HCT116 (cell line): ENCODE measurements at regions not wholly inside any gene's neighbourhood (a gene's known extent, or its start where the extent isn't known, plus 50 kb on each side); places are given as distances from the start of the nearest gene placed in this dataset.

ENCODE experiments used
- ATAC-seq: fragments of 200-7000 bp; cut with Tn5 transposase; 2 replicates; pipeline ENCODE4 v1.9.1; 2020; ENCODE audit warnings: mild to moderate bottlenecking, moderate library complexity
- BruUV-seq: library from RNA; stranded (reverse); fragments of 400-500 nt; replicated peaks from 2 replicates; lab custom pipeline; 2021; lab: Mats Ljungman, UMichigan
- CTCF ChIA-PET: fragments of 300-600 bp; sonication (Branson Sonifier 250); formaldehyde crosslinking; loops from one replicate; lab custom pipeline; 2021; ENCODE audit warnings: antibody characterized with exemption; lab: Charles Lee
- POLR2A ChIA-PET: fragments of 300-600, 350-600 bp; sonication (Branson Sonifier 250); formaldehyde crosslinking; loops from one replicate; lab custom pipeline; 2021; ENCODE audit warnings: antibody characterized with exemption; lab: Charles Lee
- RAD21 ChIA-PET, 2 experiments: fragments of 300-600 bp; sonication (Branson Sonifier 250); formaldehyde crosslinking; loops; one replicate each; lab custom pipeline; 2023; ENCODE audit warnings: low total read pairs in 2 of 2; ENCODE audit not compliant: uncharacterized antibody in 2 of 2, unreplicated experiment in 2 of 2, low non-redundant PET in 1 of 2; lab: Charles Lee
- DNase-seq: peaks from one replicate; pipeline ENCODE4 v3.0.0-alpha.2; 2010; ENCODE audit warnings: low read depth, low spot score
- H2AFZ ChIP-seq: fragments of 200-600 bp; shearing (Covaris generic), sonication (generic); 2 replicates; pipeline ENCODE4 v1.6.1; 2017; ENCODE audit warnings: low read depth, mixed run types, mixed read lengths, antibody characterized with exemption, low read length; ENCODE audit not compliant: poor library complexity, severe bottlenecking
- H3K27ac ChIP-seq: 2 replicates; pipeline ENCODE4 v1.5.1; 2012; ENCODE audit warnings: low read depth, low read length
- H3K27me3 ChIP-seq: fragments of 200-600 bp; sonication (generic); 2 replicates; pipeline ENCODE4 v1.6.1; 2016; ENCODE audit warnings: mixed run types, low read length, mixed read lengths; ENCODE audit not compliant: insufficient read depth
- H3K36me3 ChIP-seq, 2 experiments: fragments of 200-500 bp in 1 of 2; fragments of 200-600 bp in 1 of 2; sonication (Bioruptor generic) in 1 of 2; sonication (generic) in 1 of 2; 2 replicates each; pipeline versions ENCODE4 v1.5.1 to v1.6.1; 2014 to 2016; ENCODE audit warnings: low read length in 2 of 2, inconsistent platforms in 1 of 2, mixed read lengths in 1 of 2, mixed run types in 1 of 2; ENCODE audit not compliant: insufficient read depth in 2 of 2, control insufficient read depth in 1 of 2
- H3K4me1 ChIP-seq, 2 experiments: fragments of 200-600 bp in 1 of 2; sonication (generic) in 1 of 2; 2 replicates each; pipeline versions ENCODE4 v1.5.1 to v1.6.1; 2012 to 2017; ENCODE audit warnings: low read length in 2 of 2, inconsistent platforms in 1 of 2, mild to moderate bottlenecking in 1 of 2, mixed read lengths in 1 of 2, mixed run types in 1 of 2, moderate library complexity in 1 of 2; ENCODE audit not compliant: insufficient read depth in 2 of 2, control insufficient read depth in 1 of 2
- H3K4me2 ChIP-seq: fragments of 200-600 bp; sonication (generic); 2 replicates; pipeline ENCODE4 v1.6.1; 2017; ENCODE audit warnings: mixed run types, low read length, mixed read lengths
- H3K4me3 ChIP-seq, 2 experiments: fragments of 200-600 bp in 1 of 2; sonication (generic) in 1 of 2; replicated peaks in 1 of 2; 2 replicates each; pipeline ENCODE4 v1.5.1; 2011 to 2016; ENCODE audit warnings: low read length in 2 of 2, control low read depth in 1 of 2, low read depth in 1 of 2, mild to moderate bottlenecking in 1 of 2, mixed read lengths in 1 of 2, mixed run types in 1 of 2
- H3K79me2 ChIP-seq: fragments of 200-600 bp; sonication (generic); 2 replicates; pipeline ENCODE4 v1.6.1; 2017; ENCODE audit warnings: mild to moderate bottlenecking, mixed run types, low read length, moderate library complexity, mixed read lengths; ENCODE audit not compliant: insufficient read depth
- H3K9ac ChIP-seq: fragments of 200-600 bp; sonication (generic); 2 replicates; pipeline ENCODE4 v1.6.1; 2016; ENCODE audit warnings: low read length, mixed read lengths
- H3K9me2 ChIP-seq: fragments of 200-600 bp; sonication (generic), shearing (Covaris generic); 2 replicates; pipeline ENCODE4 v1.6.1; 2017; ENCODE audit warnings: mixed run types, mild to moderate bottlenecking, moderate library complexity; ENCODE audit not compliant: insufficient read depth
- H3K9me3 ChIP-seq, 2 experiments: fragments of 200-500 bp in 1 of 2; fragments of 200-600 bp in 1 of 2; sonication (Bioruptor generic) in 1 of 2; sonication (generic) in 1 of 2; 2 replicates each; pipeline ENCODE4 v1.6.1; 2014 to 2017; ENCODE audit warnings: low read length in 2 of 2, mixed read lengths in 2 of 2, inconsistent platforms in 1 of 2, low read depth in 1 of 2, mild to moderate bottlenecking in 1 of 2, mixed run types in 1 of 2, moderate library complexity in 1 of 2; ENCODE audit not compliant: control insufficient read depth in 1 of 2, insufficient read depth in 1 of 2
- H4K20me1 ChIP-seq: fragments of 200-600 bp; sonication (generic), shearing (Covaris generic); 2 replicates; pipeline ENCODE4 v1.6.1; 2017; ENCODE audit warnings: mixed run types, mild to moderate bottlenecking, moderate library complexity; ENCODE audit not compliant: insufficient read depth
- EGR1 ChIP-seq: IDR thresholded peaks from 2 replicates; pipeline ENCODE4 v1.6.1; 2012; ENCODE audit warnings: low read depth
- EZH2 ChIP-seq: fragments of 200-600 bp; sonication (generic); IDR thresholded peaks from 2 replicates; pipeline ENCODE4 v1.6.1; 2017; ENCODE audit warnings: antibody characterized with exemption, mixed run types
- EZH2phosphoT487 ChIP-seq: fragments of 200-600 bp; IDR thresholded peaks from 2 replicates; pipeline ENCODE4 v1.6.1; 2018; ENCODE audit warnings: antibody characterized with exemption, borderline replicate concordance
- FOSL1 ChIP-seq: IDR thresholded peaks from 2 replicates; pipeline ENCODE4 v1.6.1; 2012; ENCODE audit warnings: low read depth
- POLR2A ChIP-seq: IDR thresholded peaks from 2 replicates; pipeline ENCODE4 v1.7.0; 2011; ENCODE audit warnings: borderline replicate concordance; ENCODE audit not compliant: insufficient read depth, insufficient read length; ENCODE audit errors: extremely low read depth
- POLR2AphosphoS5 ChIP-seq: IDR thresholded peaks from 2 replicates; pipeline ENCODE4 v1.6.1; 2011; ENCODE audit warnings: mild to moderate bottlenecking, low read depth, low read length, moderate library complexity
- RAD21 ChIP-seq: IDR thresholded peaks from 2 replicates; pipeline ENCODE4 v1.6.1; 2012; ENCODE audit warnings: low read depth, mild to moderate bottlenecking
- SIN3A ChIP-seq: IDR thresholded peaks from 2 replicates; pipeline ENCODE4 v1.6.1; 2012; ENCODE audit warnings: low read depth
- SP1 ChIP-seq: IDR thresholded peaks from 2 replicates; pipeline ENCODE4 v1.6.1; 2012; ENCODE audit warnings: low read depth
- ZNF274 ChIP-seq: fragments of 200-500 bp; sonication (Bioruptor generic); IDR thresholded peaks from 2 replicates; pipeline ENCODE4 v1.6.1; 2014; ENCODE audit warnings: mild to moderate bottlenecking, low read depth, low read length, inconsistent platforms
- intact Hi-C: fragments of 100-400 bp; cut with micrococcal nuclease; formaldehyde crosslinking; loops from 2 replicates; pipeline ENCODE4 v1.10.0; 2022
- TF ChIP-seq, protein P1 (sequence below): IDR thresholded peaks from 2 replicates; pipeline ENCODE4 v1.6.1; 2012; ENCODE audit warnings: low read depth
- TF ChIP-seq, protein P2 (sequence below), 3 experiments: fragments of 200-600 bp in 1 of 3; sonication (generic) in 1 of 3; IDR thresholded peaks in 2 of 3; conservative IDR thresholded peaks in 1 of 3; 2 replicates each; pipeline ENCODE4 v1.5.1; 2012 to 2017; ENCODE audit warnings: low read depth in 2 of 3, low read length in 2 of 3, antibody characterized with exemption in 1 of 3, borderline replicate concordance in 1 of 3, control low read depth in 1 of 3, mild to moderate bottlenecking in 1 of 3, mixed read lengths in 1 of 3, mixed run types in 1 of 3, moderate library complexity in 1 of 3; ENCODE audit not compliant: insufficient read depth in 1 of 3

DNA sequence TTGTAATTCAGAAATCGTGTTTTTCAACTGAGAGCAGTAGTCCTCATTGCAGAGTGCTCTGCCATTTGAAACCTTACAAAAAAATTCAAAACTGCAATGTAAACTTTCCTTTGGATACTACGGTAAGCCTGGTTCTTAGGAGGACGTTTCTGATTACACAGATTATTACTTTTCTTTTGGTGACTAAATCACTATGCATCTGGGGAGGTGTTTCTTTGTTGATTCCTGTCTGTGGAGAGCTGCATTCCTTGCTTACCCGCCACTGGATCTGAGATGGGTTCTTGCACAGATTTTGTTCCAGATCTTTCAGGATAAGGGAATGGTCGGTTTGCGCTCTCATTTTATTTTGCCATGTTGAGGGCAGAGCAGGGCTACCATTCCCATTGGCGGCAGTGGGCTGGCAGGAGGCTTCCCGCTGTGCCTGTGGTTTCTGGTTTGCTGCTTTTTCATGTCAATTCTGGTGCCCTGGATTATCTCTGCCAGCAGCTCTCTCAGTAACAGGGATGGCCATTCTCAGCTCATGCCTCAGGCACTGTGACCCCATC, 485.1 kb downstream of the GLRX3 start:
- CTCF ChIA-PET: no interaction called here

More for the DNA sequence above, 485.1 kb downstream of the GLRX3 start:
- ATAC-seq (no peak), DNase-seq (no peak)
- no peaks in the 10 kb centered on the region for H4K20me1 ChIP-seq
- no peak for TF ChIP-seq RAD21
- TF ChIP-seq, protein P1, sequence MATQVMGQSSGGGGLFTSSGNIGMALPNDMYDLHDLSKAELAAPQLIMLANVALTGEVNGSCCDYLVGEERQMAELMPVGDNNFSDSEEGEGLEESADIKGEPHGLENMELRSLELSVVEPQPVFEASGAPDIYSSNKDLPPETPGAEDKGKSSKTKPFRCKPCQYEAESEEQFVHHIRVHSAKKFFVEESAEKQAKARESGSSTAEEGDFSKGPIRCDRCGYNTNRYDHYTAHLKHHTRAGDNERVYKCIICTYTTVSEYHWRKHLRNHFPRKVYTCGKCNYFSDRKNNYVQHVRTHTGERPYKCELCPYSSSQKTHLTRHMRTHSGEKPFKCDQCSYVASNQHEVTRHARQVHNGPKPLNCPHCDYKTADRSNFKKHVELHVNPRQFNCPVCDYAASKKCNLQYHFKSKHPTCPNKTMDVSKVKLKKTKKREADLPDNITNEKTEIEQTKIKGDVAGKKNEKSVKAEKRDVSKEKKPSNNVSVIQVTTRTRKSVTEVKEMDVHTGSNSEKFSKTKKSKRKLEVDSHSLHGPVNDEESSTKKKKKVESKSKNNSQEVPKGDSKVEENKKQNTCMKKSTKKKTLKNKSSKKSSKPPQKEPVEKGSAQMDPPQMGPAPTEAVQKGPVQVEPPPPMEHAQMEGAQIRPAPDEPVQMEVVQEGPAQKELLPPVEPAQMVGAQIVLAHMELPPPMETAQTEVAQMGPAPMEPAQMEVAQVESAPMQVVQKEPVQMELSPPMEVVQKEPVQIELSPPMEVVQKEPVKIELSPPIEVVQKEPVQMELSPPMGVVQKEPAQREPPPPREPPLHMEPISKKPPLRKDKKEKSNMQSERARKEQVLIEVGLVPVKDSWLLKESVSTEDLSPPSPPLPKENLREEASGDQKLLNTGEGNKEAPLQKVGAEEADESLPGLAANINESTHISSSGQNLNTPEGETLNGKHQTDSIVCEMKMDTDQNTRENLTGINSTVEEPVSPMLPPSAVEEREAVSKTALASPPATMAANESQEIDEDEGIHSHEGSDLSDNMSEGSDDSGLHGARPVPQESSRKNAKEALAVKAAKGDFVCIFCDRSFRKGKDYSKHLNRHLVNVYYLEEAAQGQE: no peak
- TF ChIP-seq EZH2phosphoT487: no peak
- TF ChIP-seq EZH2: no peak
- no peak for TF ChIP-seq POLR2AphosphoS5
- no peak for TF ChIP-seq ZNF274
- TF ChIP-seq, protein P2, sequence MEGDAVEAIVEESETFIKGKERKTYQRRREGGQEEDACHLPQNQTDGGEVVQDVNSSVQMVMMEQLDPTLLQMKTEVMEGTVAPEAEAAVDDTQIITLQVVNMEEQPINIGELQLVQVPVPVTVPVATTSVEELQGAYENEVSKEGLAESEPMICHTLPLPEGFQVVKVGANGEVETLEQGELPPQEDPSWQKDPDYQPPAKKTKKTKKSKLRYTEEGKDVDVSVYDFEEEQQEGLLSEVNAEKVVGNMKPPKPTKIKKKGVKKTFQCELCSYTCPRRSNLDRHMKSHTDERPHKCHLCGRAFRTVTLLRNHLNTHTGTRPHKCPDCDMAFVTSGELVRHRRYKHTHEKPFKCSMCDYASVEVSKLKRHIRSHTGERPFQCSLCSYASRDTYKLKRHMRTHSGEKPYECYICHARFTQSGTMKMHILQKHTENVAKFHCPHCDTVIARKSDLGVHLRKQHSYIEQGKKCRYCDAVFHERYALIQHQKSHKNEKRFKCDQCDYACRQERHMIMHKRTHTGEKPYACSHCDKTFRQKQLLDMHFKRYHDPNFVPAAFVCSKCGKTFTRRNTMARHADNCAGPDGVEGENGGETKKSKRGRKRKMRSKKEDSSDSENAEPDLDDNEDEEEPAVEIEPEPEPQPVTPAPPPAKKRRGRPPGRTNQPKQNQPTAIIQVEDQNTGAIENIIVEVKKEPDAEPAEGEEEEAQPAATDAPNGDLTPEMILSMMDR (IDR thresholded peaks at IDR 0.05 in 2 of 3, conservative IDR thresholded peaks at IDR 0.05 in 1 of 3; ENCODE audit: borderline replicate concordance in 1 of 3, insufficient read depth in 1 of 3, low read depth in 2 of 3, low read length in 2 of 3): no peak
- no peak for TF ChIP-seq EGR1
- TF ChIP-seq FOSL1: no peak
- no peak for TF ChIP-seq POLR2A
- TF ChIP-seq SIN3A: no peak
- no peak for TF ChIP-seq SP1
- no peak overlapping the region for H2AFZ ChIP-seq
- H3K4me2 ChIP-seq: no peak overlapping the region
- no peaks in the 10 kb centered on the region for H3K9me3 ChIP-seq
- H3K79me2 ChIP-seq: no peaks in the 10 kb centered on the region
- POLR2A ChIA-PET: no interaction called here
- BruUV-seq: no TSS peak
- H3K9me2 ChIP-seq: no peaks in the 10 kb centered on the region
- H3K9ac ChIP-seq: no peak overlapping the region
- H3K4me1 ChIP-seq: no peaks in the 10 kb centered on the region
- H3K27ac ChIP-seq: no peak overlapping the region
- H3K4me3 ChIP-seq: no peak overlapping the region
- no peaks in the 10 kb centered on the region for H3K27me3 ChIP-seq
- H3K36me3 ChIP-seq: no peaks in the 10 kb centered on the region
- RAD21 ChIA-PET: no interaction called here
- intact Hi-C loops: no loop called here
